MM.1S (cell line): ENCODE measurements at regions not wholly inside any gene's neighbourhood (a gene's known extent, or its start where the extent isn't known, plus 50 kb on each side); places are given as distances from the start of the nearest gene placed in this dataset.

Experiments
- EZH2 ChIP-seq: fragments of 300-600 bp; sonication (generic); optimal IDR thresholded peaks from 2 replicates; pipeline ENCODE3; 2017; ENCODE audit warnings: low read depth, mild to moderate bottlenecking, antibody characterized with exemption, low read length, mixed read lengths
- EZH2phosphoT487 ChIP-seq: fragments of 300-600 bp; sonication (generic); IDR thresholded peaks from 2 replicates; pipeline ENCODE4 v1.6.1; 2018; ENCODE audit warnings: antibody characterized with exemption, low read length
- TF ChIP-seq, protein P1 (sequence below): fragments of 300-600 bp; sonication (generic); IDR thresholded peaks from 2 replicates; pipeline ENCODE4 v1.5.1; 2016; ENCODE audit warnings: antibody characterized with exemption, low read length, mixed read lengths

DNA sequence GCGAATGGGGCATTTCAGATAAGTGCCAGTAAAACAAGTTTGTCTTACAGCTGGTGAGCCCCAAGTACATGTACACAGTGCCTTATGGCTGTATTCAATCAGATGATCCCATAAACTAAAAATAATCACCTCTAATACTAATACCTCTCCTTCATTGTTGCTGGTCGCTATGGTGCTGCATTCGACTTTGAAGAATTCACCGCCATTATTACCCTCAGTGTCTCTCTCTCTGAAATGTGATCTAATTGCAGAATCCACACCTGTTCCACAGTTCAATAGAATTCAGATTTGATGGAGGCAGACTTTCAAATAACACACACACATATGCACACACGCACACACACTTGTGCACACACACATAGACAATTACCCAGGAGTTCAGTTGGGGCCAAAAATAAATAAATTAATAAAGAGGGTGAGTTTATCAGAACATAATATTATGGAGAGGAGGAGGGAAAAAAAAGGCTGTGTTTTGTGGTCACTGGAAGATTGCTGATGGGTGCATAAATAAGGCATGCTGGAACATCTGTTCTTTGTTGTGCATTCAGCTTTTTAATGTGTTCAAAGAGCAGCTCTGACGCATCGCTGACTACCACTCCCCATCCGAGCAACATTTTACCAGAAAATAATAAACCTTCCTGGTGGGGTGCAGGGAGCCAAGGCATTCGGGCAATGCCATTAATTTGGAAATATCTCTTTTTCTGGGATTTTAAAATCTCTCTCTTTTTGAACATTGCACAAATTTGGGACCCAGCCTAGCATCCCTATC is 235.7 kb downstream of the SATB1 start:
- TF ChIP-seq, protein P1, sequence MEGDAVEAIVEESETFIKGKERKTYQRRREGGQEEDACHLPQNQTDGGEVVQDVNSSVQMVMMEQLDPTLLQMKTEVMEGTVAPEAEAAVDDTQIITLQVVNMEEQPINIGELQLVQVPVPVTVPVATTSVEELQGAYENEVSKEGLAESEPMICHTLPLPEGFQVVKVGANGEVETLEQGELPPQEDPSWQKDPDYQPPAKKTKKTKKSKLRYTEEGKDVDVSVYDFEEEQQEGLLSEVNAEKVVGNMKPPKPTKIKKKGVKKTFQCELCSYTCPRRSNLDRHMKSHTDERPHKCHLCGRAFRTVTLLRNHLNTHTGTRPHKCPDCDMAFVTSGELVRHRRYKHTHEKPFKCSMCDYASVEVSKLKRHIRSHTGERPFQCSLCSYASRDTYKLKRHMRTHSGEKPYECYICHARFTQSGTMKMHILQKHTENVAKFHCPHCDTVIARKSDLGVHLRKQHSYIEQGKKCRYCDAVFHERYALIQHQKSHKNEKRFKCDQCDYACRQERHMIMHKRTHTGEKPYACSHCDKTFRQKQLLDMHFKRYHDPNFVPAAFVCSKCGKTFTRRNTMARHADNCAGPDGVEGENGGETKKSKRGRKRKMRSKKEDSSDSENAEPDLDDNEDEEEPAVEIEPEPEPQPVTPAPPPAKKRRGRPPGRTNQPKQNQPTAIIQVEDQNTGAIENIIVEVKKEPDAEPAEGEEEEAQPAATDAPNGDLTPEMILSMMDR, result no peak
- TF ChIP-seq EZH2 (no peak), EZH2phosphoT487 (no peak)
